H1 (cell line): ENCODE measurements at regions not wholly inside any gene's neighbourhood (a gene's known extent, or its start where the extent isn't known, plus 50 kb on each side); places are given as distances from the start of the nearest gene placed in this dataset.

Experiments
- CTCF ChIA-PET: fragments of 300-600 bp; sonication (Branson Sonifier 250); formaldehyde crosslinking; loops from one replicate; lab custom pipeline; 2021; ENCODE audit not compliant: partially characterized antibody; lab: Charles Lee
- POLR2A ChIA-PET: fragments of 300-600 bp; sonication (Branson Sonifier 250); formaldehyde crosslinking; loops from one replicate; lab custom pipeline; 2021; ENCODE audit warnings: inconsistent platforms; ENCODE audit not compliant: partially characterized antibody; lab: Charles Lee
- DNase-seq, 2 experiments: peaks; one replicate each; pipeline versions ENCODE4 v3.0.0 to v3.0.0-alpha.2; 2010 to 2022; ENCODE audit warnings: low spot score in 2 of 2, low read depth in 1 of 2, mixed read lengths in 1 of 2
- FAIRE-seq: peaks from 2 replicates; lab custom pipeline; 2011; peaks lifted over from hg19 to GRCh38; lab: Jason Lieb, UNC
- H2AFZ ChIP-seq: 2 replicates; pipeline ENCODE4 v1.8.1; 2012; ENCODE audit warnings: low read length, inconsistent platforms
- H2AK5ac ChIP-seq: 2 replicates; pipeline ENCODE4 v1.6.1; 2013; ENCODE audit warnings: low read depth, low read length
- H2BK120ac ChIP-seq: replicated peaks from 2 replicates; pipeline ENCODE3; 2013; ENCODE audit warnings: low read depth, low read length, inconsistent platforms
- H2BK12ac ChIP-seq: 2 replicates; pipeline ENCODE4 v1.6.1; 2013; ENCODE audit warnings: low read depth, low read length
- H2BK15ac ChIP-seq: 2 replicates; pipeline ENCODE4 v1.6.1; 2013; ENCODE audit warnings: low read length
- H2BK20ac ChIP-seq: 2 replicates; pipeline ENCODE4 v1.6.1; 2013; ENCODE audit warnings: low read length
- H2BK5ac ChIP-seq: 2 replicates; pipeline ENCODE4 v1.6.1; 2013; ENCODE audit warnings: low read depth, low read length
- H3K14ac ChIP-seq: 2 replicates; pipeline ENCODE4 v1.6.1; 2013; ENCODE audit warnings: inconsistent platforms; ENCODE audit not compliant: insufficient read length
- H3K18ac ChIP-seq: 2 replicates; pipeline ENCODE4 v1.6.1; 2013; ENCODE audit warnings: low read length; ENCODE audit errors: extremely low read depth
- H3K23ac ChIP-seq: 2 replicates; pipeline ENCODE4 v1.6.1; 2013; ENCODE audit warnings: inconsistent platforms; ENCODE audit not compliant: insufficient read length
- H3K23me2 ChIP-seq: 2 replicates; pipeline ENCODE4 v1.6.1; 2013; ENCODE audit warnings: low read depth, low read length
- H3K27ac ChIP-seq: 2 replicates; pipeline ENCODE4 v1.6.1; 2011; ENCODE audit warnings: low read depth, low read length, inconsistent platforms
- H3K27me3 ChIP-seq, 4 experiments: replicated peaks in 1 of 4; 1 replicate in 1 of 4; 2 replicates in 3 of 4; pipeline versions ENCODE4 v1.6.1 to v1.8.1; 2011 to 2013; ENCODE audit warnings: low read length in 3 of 4, mild to moderate bottlenecking in 3 of 4, inconsistent platforms in 2 of 4, mixed read lengths in 2 of 4, moderate library complexity in 1 of 4; ENCODE audit not compliant: control insufficient read depth in 3 of 4, insufficient read depth in 3 of 4; ENCODE audit errors: extremely low read depth in 1 of 4
- H3K36me3 ChIP-seq, 4 experiments: 2 replicates each; pipeline versions ENCODE4 v1.6.1 to v1.8.1; 2011 to 2013; ENCODE audit warnings: mild to moderate bottlenecking in 4 of 4, low read length in 3 of 4, moderate library complexity in 2 of 4, control low read depth in 1 of 4, inconsistent platforms in 1 of 4; ENCODE audit not compliant: insufficient read depth in 4 of 4, control insufficient read depth in 2 of 4
- H3K4ac ChIP-seq: replicated peaks from 2 replicates; pipeline ENCODE3; 2013; ENCODE audit warnings: low read length, low read depth, mixed read lengths, inconsistent platforms; ENCODE audit not compliant: insufficient read length
- H3K4me1 ChIP-seq, 4 experiments: replicated peaks in 1 of 4; 1 replicate in 1 of 4; 2 replicates in 3 of 4; pipeline versions ENCODE4 v1.6.1 to v1.8.1; 2011 to 2013; ENCODE audit warnings: low read length in 3 of 4, inconsistent platforms in 2 of 4, mixed read lengths in 1 of 4; ENCODE audit not compliant: insufficient read depth in 4 of 4, control insufficient read depth in 3 of 4
- H3K4me2 ChIP-seq, 2 experiments: 2 replicates each; pipeline versions ENCODE4 v1.6.1 to v1.8.1; 2011 to 2013; ENCODE audit warnings: low read depth in 2 of 2, low read length in 2 of 2, control low read depth in 1 of 2, inconsistent platforms in 1 of 2, mild to moderate bottlenecking in 1 of 2; ENCODE audit not compliant: insufficient read depth in 1 of 2
- H3K4me3 ChIP-seq, 4 experiments: fragments of 200-600, 300-600 bp in 1 of 4; sonication (generic), shearing (Covaris generic), sonication (Bioruptor Twin) in 1 of 4; 2 replicates each; pipeline versions ENCODE4 v1.5.1 to v1.8.1; 2011 to 2016; ENCODE audit warnings: low read length in 4 of 4, low read depth in 3 of 4, control low read depth in 2 of 4, inconsistent platforms in 2 of 4, mild to moderate bottlenecking in 2 of 4, mixed read lengths in 1 of 4, moderate library complexity in 1 of 4; ENCODE audit not compliant: insufficient read depth in 2 of 4; ENCODE audit errors: extremely low read depth in 1 of 4
- H3K56ac ChIP-seq: replicated peaks from 2 replicates; pipeline ENCODE3; 2013; ENCODE audit warnings: low read depth, mild to moderate bottlenecking, mixed read lengths, low read length, inconsistent platforms; ENCODE audit not compliant: insufficient read length
- H3K79me1 ChIP-seq: 2 replicates; pipeline ENCODE4 v1.6.1; 2013; ENCODE audit warnings: low read depth, low read length, control low read depth
- H3K79me2 ChIP-seq, 2 experiments: 2 replicates each; pipeline versions ENCODE4 v1.6.1 to v1.8.1; 2012 to 2013; ENCODE audit warnings: low read length in 2 of 2, mild to moderate bottlenecking in 2 of 2, inconsistent platforms in 1 of 2; ENCODE audit not compliant: insufficient read depth in 2 of 2, control insufficient read depth in 1 of 2
- H3K9ac ChIP-seq, 4 experiments: replicated peaks in 1 of 4; 1 replicate in 1 of 4; 2 replicates in 3 of 4; pipeline versions ENCODE4 v1.6.1 to v1.8.1; 2011 to 2013; ENCODE audit warnings: low read depth in 3 of 4, low read length in 3 of 4, control low read depth in 2 of 4, mild to moderate bottlenecking in 2 of 4, moderate library complexity in 2 of 4, inconsistent platforms in 1 of 4; ENCODE audit errors: extremely low read depth in 1 of 4
- H3K9me3 ChIP-seq, 2 experiments: 2 replicates each; pipeline versions ENCODE4 v1.6.1 to v1.8.1; 2012 to 2013; ENCODE audit warnings: mild to moderate bottlenecking in 2 of 2, moderate library complexity in 2 of 2, control low read depth in 1 of 2, inconsistent platforms in 1 of 2, low read depth in 1 of 2, low read length in 1 of 2, mixed read lengths in 1 of 2; ENCODE audit not compliant: insufficient read depth in 2 of 2
- H4K20me1 ChIP-seq, 2 experiments: replicated peaks in 1 of 2; 2 replicates each; pipeline versions ENCODE3 to v1.8.1; 2011 to 2013; ENCODE audit warnings: inconsistent platforms in 2 of 2, low read length in 2 of 2, mild to moderate bottlenecking in 1 of 2; ENCODE audit not compliant: insufficient read depth in 2 of 2, control insufficient read depth in 1 of 2
- H4K5ac ChIP-seq: 2 replicates; pipeline ENCODE4 v1.6.1; 2013; ENCODE audit warnings: low read length, low read depth, mixed read lengths, inconsistent platforms; ENCODE audit not compliant: insufficient read length
- H4K8ac ChIP-seq: 2 replicates; pipeline ENCODE4 v1.8.0; 2013; ENCODE audit warnings: mild to moderate bottlenecking, moderate library complexity, low read length, inconsistent platforms; ENCODE audit not compliant: insufficient read depth; ENCODE audit errors: extremely low read depth
- H4K91ac ChIP-seq: replicated peaks from 2 replicates; pipeline ENCODE3; 2013; ENCODE audit warnings: low read length, mixed read lengths, inconsistent platforms; ENCODE audit not compliant: insufficient read length
- CBX8 ChIP-seq: fragments of 300-800, 300-1000 bp; sonication (generic); IDR thresholded peaks from 2 replicates; pipeline ENCODE4 v1.7.1; 2016; ENCODE audit warnings: low read depth, low read length, borderline replicate concordance
- CREB1 ChIP-seq: IDR thresholded peaks from 2 replicates; pipeline ENCODE4 v1.6.1; 2012; ENCODE audit warnings: inconsistent platforms
- GTF2F1 ChIP-seq: IDR thresholded peaks from 2 replicates; pipeline ENCODE4 v1.6.1; 2012; ENCODE audit warnings: low read depth, low read length, improper control_type of control experiment, borderline replicate concordance
- KDM4A ChIP-seq: IDR thresholded peaks from one replicate; pipeline ENCODE4 v1.7.1; 2012; ENCODE audit warnings: low read depth, mild to moderate bottlenecking, moderate library complexity, low read length, inconsistent platforms; ENCODE audit not compliant: severe bottlenecking
- POLR2AphosphoS5 ChIP-seq: IDR thresholded peaks from 2 replicates; pipeline ENCODE4 v1.6.1; 2011; ENCODE audit warnings: low read depth, low read length
- RXRA ChIP-seq: IDR thresholded peaks from 2 replicates; pipeline ENCODE4 v1.6.1; 2011; ENCODE audit warnings: low read depth, mild to moderate bottlenecking, low read length, moderate library complexity; ENCODE audit not compliant: insufficient read depth
- SIN3A ChIP-seq, 2 experiments: IDR thresholded peaks in 1 of 2; conservative IDR thresholded peaks in 1 of 2; 2 replicates each; pipeline ENCODE4 v1.6.1; 2011 to 2012; ENCODE audit warnings: low read length in 2 of 2, improper control_type of control experiment in 1 of 2, low read depth in 1 of 2, mild to moderate bottlenecking in 1 of 2
- TAF1 ChIP-seq: IDR thresholded peaks from 2 replicates; pipeline ENCODE4 v1.6.1; 2011; ENCODE audit warnings: mild to moderate bottlenecking, low read depth, low read length
- TAF7 ChIP-seq: optimal IDR thresholded peaks from 2 replicates; pipeline ENCODE3; 2011; ENCODE audit warnings: low read depth, mild to moderate bottlenecking, inconsistent platforms, low read length, moderate library complexity, borderline replicate concordance
- WGBS, 2 experiments: shearing (Covaris generic) in 1 of 2; methylation state at CpG; one replicate each; pipeline versions ENCODE4 v1.1.6 to v1.1.7; 2013 to 2015; ENCODE audit warnings: low lambda C conversion rate in 2 of 2, mixed read lengths in 2 of 2, inconsistent platforms in 1 of 2, low coverage in 1 of 2, missing lambda C conversion rate in 1 of 2; ENCODE audit not compliant: insufficient replicate concordance in 2 of 2, insufficient coverage in 1 of 2, insufficient read length in 1 of 2; ENCODE audit errors: extremely low coverage in 1 of 2, missing lambda C conversion rate in 1 of 2; 5-methylcytosine and 5-hydroxymethylcytosine counted together

DNA sequence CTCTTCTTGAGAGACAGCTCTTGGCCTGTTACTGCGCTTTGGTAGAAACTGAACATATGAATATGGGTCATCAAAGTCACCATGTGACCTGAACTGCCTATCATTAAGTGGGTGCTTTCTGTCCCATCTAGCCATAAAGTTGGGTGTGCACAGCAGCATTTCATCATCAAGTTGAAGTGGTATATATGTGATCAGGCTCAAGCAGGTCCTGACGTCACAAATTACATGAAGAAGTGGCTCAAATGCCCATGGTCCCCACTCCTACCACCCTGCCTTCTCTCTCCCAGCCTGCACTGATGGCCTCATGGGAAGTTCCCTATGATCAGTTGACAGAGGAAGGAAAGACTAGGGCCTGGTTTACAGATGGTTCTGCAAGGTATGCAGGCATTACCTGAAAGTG, 308.8 kb upstream of the MGAT4C start:
- TF ChIP-seq TAF1 = no peak
- no peak for TF ChIP-seq GTF2F1
- TF ChIP-seq POLR2AphosphoS5 = no peak
- TF ChIP-seq CREB1 = no peak
- TF ChIP-seq SIN3A (conservative IDR thresholded peaks at IDR 0.05 in 1 of 2, IDR thresholded peaks at IDR 0.05 in 1 of 2; ENCODE audit: low read depth in 1 of 2, low read length in 2 of 2) = no peak
- no peak for TF ChIP-seq TAF7
- TF ChIP-seq CBX8 = no peak
- no peak for TF ChIP-seq RXRA
- no peak for TF ChIP-seq KDM4A
- FAIRE-seq (no peak), DNase-seq (no peak)
- H3K4me3 ChIP-seq = no peak overlapping the region
- no peak overlapping the region for H3K14ac ChIP-seq
- no peaks in the 10 kb centered on the region for H3K36me3 ChIP-seq
- ChIA-PET POLR2A (no interaction called here), CTCF (no interaction called here)
- no peak overlapping the region for H3K4ac ChIP-seq
- H4K91ac ChIP-seq = no peak overlapping the region
- H2BK20ac ChIP-seq = no peak overlapping the region
- H2BK12ac ChIP-seq = no peak overlapping the region
- H3K9me3 ChIP-seq = no peaks in the 10 kb centered on the region
- no peak overlapping the region for H4K8ac ChIP-seq
- no peak overlapping the region for H3K27ac ChIP-seq
- H3K27me3 ChIP-seq = no peaks in the 10 kb centered on the region
- H2BK15ac ChIP-seq = no peak overlapping the region
- H3K56ac ChIP-seq = no peak overlapping the region
- H2AK5ac ChIP-seq = no peak overlapping the region
- no peak overlapping the region for H3K23ac ChIP-seq
- H3K9ac ChIP-seq = no peak overlapping the region
- H4K5ac ChIP-seq = no peak overlapping the region
- H3K18ac ChIP-seq = no peak overlapping the region
- H3K79me1 ChIP-seq = no peaks in the 10 kb centered on the region
- H4K20me1 ChIP-seq = no peaks in the 10 kb centered on the region
- H2BK120ac ChIP-seq = no peak overlapping the region
- no peaks in the 10 kb centered on the region for H3K79me2 ChIP-seq
- H3K23me2 ChIP-seq = no peaks in the 10 kb centered on the region
- WGBS, 2 experiments = 96% methylated on average over 2 of the region's 2 CpGs; no CpG with 5 or more reads in 1 of the 2 experiments
- no peaks in the 10 kb centered on the region for H3K4me1 ChIP-seq
- no peak overlapping the region for H2AFZ ChIP-seq
- H2BK5ac ChIP-seq = no peak overlapping the region
- no peak overlapping the region for H3K4me2 ChIP-seq
